ENCODE measurements at regions not wholly inside any gene's neighbourhood (a gene's known extent, or its start where the extent isn't known, plus 50 kb on each side); places are given as distances from the start of the nearest gene placed in this dataset.

- DNase-seq (ENCODE audit: low read depth): no peak
- TF ChIP-seq CTCF (IDR thresholded peaks at IDR 0.05; ENCODE audit: low read depth, low read length, missing control alignments): no peak
- H3K4me3 ChIP-seq (ENCODE audit: low read depth, low read length): no peak overlapping the region
These were observed 151.5 kb downstream of the WDR11 start for GRCh38 chr10:121002586-121003205.

GRCh38 chr10:121005948-121006587 is 154.9 kb downstream of the WDR11 start:
- no peak for DNase-seq (ENCODE audit: low read depth)

GRCh38 chr10:121007264-121007663 is 156.1 kb downstream of the WDR11 start:
- no peak for DNase-seq (ENCODE audit: low read depth)
- H3K4me3 ChIP-seq (ENCODE audit: low read depth, low read length): no peak overlapping the region
- no peak for TF ChIP-seq CTCF (IDR thresholded peaks at IDR 0.05; ENCODE audit: low read depth, low read length, missing control alignments)

More at GRCh38 chr10:121005948-121006587, 154.9 kb downstream of the WDR11 start:
- no peak for TF ChIP-seq CTCF (IDR thresholded peaks at IDR 0.05; ENCODE audit: low read depth, low read length, missing control alignments)
- H3K4me3 ChIP-seq (ENCODE audit: low read depth, low read length): no peak overlapping the region

GRCh38 chr10:121015916-121016315 is 164.8 kb downstream of the WDR11 start:
- no peak for TF ChIP-seq CTCF (IDR thresholded peaks at IDR 0.05; ENCODE audit: low read depth, low read length, missing control alignments)
- DNase-seq (ENCODE audit: low read depth): no peak
- H3K4me3 ChIP-seq (ENCODE audit: low read depth, low read length): no peak overlapping the region

- no peak for TF ChIP-seq CTCF (IDR thresholded peaks at IDR 0.05; ENCODE audit: low read depth, low read length, missing control alignments)
- H3K4me3 ChIP-seq (ENCODE audit: low read depth, low read length): no peak overlapping the region
- no peak for DNase-seq (ENCODE audit: low read depth)
These were observed 173.9 kb downstream of the WDR11 start for GRCh38 chr10:121024905-121025584.

GRCh38 chr10:121025731-121026130 is 174.6 kb downstream of the WDR11 start:
- no peak for TF ChIP-seq CTCF (IDR thresholded peaks at IDR 0.05; ENCODE audit: low read depth, low read length, missing control alignments)
- no peak for DNase-seq (ENCODE audit: low read depth)

More at GRCh38 chr10:121025731-121026130, 174.6 kb downstream of the WDR11 start:
- H3K4me3 ChIP-seq (ENCODE audit: low read depth, low read length): no peak overlapping the region
